K562 (cell line): ENCODE measurements at regions not wholly inside any gene's neighbourhood (a gene's known extent, or its start where the extent isn't known, plus 50 kb on each side); places are given as distances from the start of the nearest gene placed in this dataset.

ENCODE experiments used
- ATF3 ChIP-seq, 2 experiments: fragments of 450-650 bp in 1 of 2; sonication (generic) in 1 of 2; formaldehyde crosslinking in 1 of 2; IDR thresholded peaks in 1 of 2; conservative IDR thresholded peaks in 1 of 2; 2 replicates each; pipeline versions ENCODE4 v1.6.1 to v1.8.1; 2016 to 2023; ENCODE audit warnings: mild to moderate bottlenecking in 2 of 2, moderate library complexity in 2 of 2, inconsistent platforms in 1 of 2, missing genetic modification reagents in 1 of 2
- CAMTA2 ChIP-seq: fragments of 250-450 bp; sonication (Bioruptor Pico); conservative IDR thresholded peaks from 2 replicates; pipeline ENCODE4 v1.5.1; 2022
- CTBP1 ChIP-seq: fragments of 450-650 bp; IDR thresholded peaks from 2 replicates; pipeline ENCODE4 v1.6.1; 2016; ENCODE audit warnings: borderline replicate concordance
- CTCF ChIP-seq, 3 experiments: IDR thresholded peaks in 2 of 3; conservative IDR thresholded peaks in 1 of 3; 2 replicates each; pipeline ENCODE4 v1.5.1; 2011 to 2012; ENCODE audit warnings: low read length in 3 of 3, mild to moderate bottlenecking in 3 of 3, control low read depth in 2 of 3, improper control_type of control experiment in 1 of 3, inconsistent platforms in 1 of 3, low read depth in 1 of 3, mixed read lengths in 1 of 3, moderate library complexity in 1 of 3; ENCODE audit not compliant: insufficient read depth in 2 of 3
- EP300 ChIP-seq: IDR thresholded peaks from 2 replicates; pipeline ENCODE4 v1.6.1; 2012; ENCODE audit warnings: low read length, improper control_type of control experiment
- FIP1L1 ChIP-seq: fragments of 200-400 bp; formaldehyde crosslinking; IDR thresholded peaks from 2 replicates; pipeline ENCODE4 v1.6.1; 2018; ENCODE audit warnings: mild to moderate bottlenecking, low read depth, low read length; ENCODE audit not compliant: poor library complexity, severe bottlenecking
- HDAC8 ChIP-seq: fragments of 450-650 bp; IDR thresholded peaks from 2 replicates; pipeline ENCODE4 v1.6.1; 2016; ENCODE audit warnings: mild to moderate bottlenecking, missing genetic modification characterization, moderate library complexity, missing compliant biosample characterization
- HMGXB4 ChIP-seq: sonication (generic); formaldehyde crosslinking; IDR thresholded peaks from 2 replicates; pipeline ENCODE4 v1.8.1; 2023; ENCODE audit warnings: mild to moderate bottlenecking, missing genetic modification reagents
- MTA2 ChIP-seq: fragments of 450-650 bp; IDR thresholded peaks from 2 replicates; pipeline ENCODE4 v1.6.1; 2016; ENCODE audit warnings: low read depth
- MXI1 ChIP-seq: IDR thresholded peaks from 2 replicates; pipeline ENCODE4 v1.6.1; 2011; ENCODE audit warnings: low read depth, mild to moderate bottlenecking, improper control_type of control experiment, low read length
- STAG1 ChIP-seq: sonication (generic); formaldehyde crosslinking; IDR thresholded peaks from 2 replicates; pipeline ENCODE4 v1.5.0; 2020; ENCODE audit warnings: missing genetic modification reagents, borderline replicate concordance
- ZBTB1 ChIP-seq: sonication (generic); formaldehyde crosslinking; IDR thresholded peaks from 2 replicates; pipeline ENCODE4 v1.8.1; 2023; ENCODE audit warnings: missing genetic modification reagents, low read depth, mild to moderate bottlenecking, borderline replicate concordance
- ZC3H8 ChIP-seq: fragments of 450-650 bp; IDR thresholded peaks from 2 replicates; pipeline ENCODE4 v1.6.1; 2017
- ZNF253 ChIP-seq: fragments of 250-450 bp; sonication (Bioruptor Pico); conservative IDR thresholded peaks from 2 replicates; pipeline ENCODE4 v1.6.1; 2021; ENCODE audit warnings: mild to moderate bottlenecking

- no peak for TF ChIP-seq MTA2
- TF ChIP-seq ZBTB1: no peak
- no peak for TF ChIP-seq HMGXB4
- TF ChIP-seq CTBP1: no peak
- TF ChIP-seq ZNF253 (CRISPR knock-in tag): no peak
- TF ChIP-seq FIP1L1: no peak
- no peak for TF ChIP-seq CTCF (IDR thresholded peaks at IDR 0.05 in 2 of 3, conservative IDR thresholded peaks at IDR 0.05 in 1 of 3; ENCODE audit: insufficient read depth in 2 of 3, low read depth in 1 of 3, low read length in 3 of 3)
- no peak for TF ChIP-seq CAMTA2 (CRISPR knock-in tag)
- no peak for TF ChIP-seq MXI1
- no peak for TF ChIP-seq HDAC8 (tag)
- TF ChIP-seq ATF3 (IDR thresholded peaks at IDR 0.05): no peak
- TF ChIP-seq ATF3 (CRISPR knock-in tag; conservative IDR thresholded peaks at IDR 0.05): no peak
- no peak for TF ChIP-seq ZC3H8
- no peak for TF ChIP-seq EP300
- TF ChIP-seq STAG1 (CRISPR knock-in tag): no peak
Measured at GRCh38 chr2:467543-467891, 179.6 kb upstream of the ALKAL2 start.
